ENCODE measurements at regions not wholly inside any gene's neighbourhood (a gene's known extent, or its start where the extent isn't known, plus 50 kb on each side); places are given as distances from the start of the nearest gene placed in this dataset.

- ATAC-seq (ENCODE audit: low FRiP score) (no peak), DNase-seq (ENCODE audit: low spot score) (no peak)
- TF ChIP-seq CTCF (IDR thresholded peaks at IDR 0.05) = no peak
These were observed 378.8 kb upstream of the STEAP1 start for GRCh38 chr7:89775459-89775858.

- ATAC-seq (ENCODE audit: low FRiP score) = no peak
- no peak for TF ChIP-seq CTCF (IDR thresholded peaks at IDR 0.05)
These were observed 377.3 kb upstream of the STEAP1 start for GRCh38 chr7:89776980-89777379.

GRCh38 chr7:89777499-89777898 is 376.8 kb upstream of the STEAP1 start:
- TF ChIP-seq CTCF (IDR thresholded peaks at IDR 0.05) = no peak
- DNase-seq (ENCODE audit: low spot score) (no peak), ATAC-seq (ENCODE audit: low FRiP score) (no peak)

More at GRCh38 chr7:89776980-89777379, 377.3 kb upstream of the STEAP1 start:
- no peak for DNase-seq (ENCODE audit: low spot score)

- ATAC-seq (ENCODE audit: low FRiP score) (no peak), DNase-seq (ENCODE audit: low spot score) (no peak)
- no peak for TF ChIP-seq CTCF (IDR thresholded peaks at IDR 0.05)
These were observed 374.0 kb upstream of the STEAP1 start for GRCh38 chr7:89780291-89780690.

GRCh38 chr7:89796481-89796880 is 357.8 kb upstream of the STEAP1 start:
- DNase-seq (ENCODE audit: low spot score) = no peak
- no peak for TF ChIP-seq CTCF (IDR thresholded peaks at IDR 0.05)
- no peak for ATAC-seq (ENCODE audit: low FRiP score)

GRCh38 chr7:89797965-89798598 is 356.2 kb upstream of the STEAP1 start:
- DNase-seq (ENCODE audit: low spot score) (no peak), ATAC-seq (ENCODE audit: low FRiP score) (peak; percentile 23)
- TF ChIP-seq CTCF (IDR thresholded peaks at IDR 0.05) = no peak

- no peak for DNase-seq (ENCODE audit: low spot score)
- ATAC-seq (ENCODE audit: low FRiP score) = no peak
- TF ChIP-seq CTCF (IDR thresholded peaks at IDR 0.05) = no peak
These were observed 355.7 kb upstream of the STEAP1 start for GRCh38 chr7:89798599-89798996.
